Choroid plexus epithelial cell (primary cell): ENCODE measurements at regions not wholly inside any gene's neighbourhood (a gene's known extent, or its start where the extent isn't known, plus 50 kb on each side); places are given as distances from the start of the nearest gene placed in this dataset.

ENCODE experiments used
- DNase-seq: peaks from one replicate; pipeline ENCODE4 v3.0.0-alpha.2; 2010; ENCODE audit warnings: low read depth
- H3K4me3 ChIP-seq: 2 replicates; pipeline ENCODE4 v1.5.1; 2011; ENCODE audit warnings: low read depth, mild to moderate bottlenecking, control low read depth, low read length, moderate library complexity
- CTCF ChIP-seq: conservative IDR thresholded peaks from 2 replicates; pipeline ENCODE4 v1.5.1; 2011; ENCODE audit warnings: low read depth, mild to moderate bottlenecking, control low read depth, inconsistent platforms, low read length, moderate library complexity

GRCh38 chr9:81080900-81081299 is 608.4 kb downstream of the TLE1 start:
- no peak for DNase-seq
- H3K4me3 ChIP-seq: no peak overlapping the region
- TF ChIP-seq CTCF: no peak

- no peak for DNase-seq
- no peak overlapping the region for H3K4me3 ChIP-seq
- no peak for TF ChIP-seq CTCF
Observed at GRCh38 chr9:81080185-81080584, 609.2 kb downstream of the TLE1 start.

GRCh38 chr9:81079055-81079454 is 610.3 kb downstream of the TLE1 start:
- DNase-seq: no peak
- TF ChIP-seq CTCF: no peak
- H3K4me3 ChIP-seq: no peak overlapping the region

GRCh38 chr9:81078555-81078954 is 610.8 kb downstream of the TLE1 start:
- no peak for DNase-seq
- no peak for TF ChIP-seq CTCF

GRCh38 chr9:81077572-81077971 is 611.8 kb downstream of the TLE1 start:
- no peak overlapping the region for H3K4me3 ChIP-seq
- TF ChIP-seq CTCF: no peak
- no peak for DNase-seq

More at GRCh38 chr9:81078555-81078954, 610.8 kb downstream of the TLE1 start:
- no peak overlapping the region for H3K4me3 ChIP-seq

- DNase-seq: no peak
- H3K4me3 ChIP-seq: no peak overlapping the region
- no peak for TF ChIP-seq CTCF
Observed at GRCh38 chr9:81076131-81076530, 613.2 kb downstream of the TLE1 start.

- no peak for DNase-seq
- H3K4me3 ChIP-seq: no peak overlapping the region
- no peak for TF ChIP-seq CTCF
Observed at GRCh38 chr9:81074221-81074620, 615.1 kb downstream of the TLE1 start.
